ENCODE measurements at regions not wholly inside any gene's neighbourhood (a gene's known extent, or its start where the extent isn't known, plus 50 kb on each side); places are given as distances from the start of the nearest gene placed in this dataset.

DNA sequence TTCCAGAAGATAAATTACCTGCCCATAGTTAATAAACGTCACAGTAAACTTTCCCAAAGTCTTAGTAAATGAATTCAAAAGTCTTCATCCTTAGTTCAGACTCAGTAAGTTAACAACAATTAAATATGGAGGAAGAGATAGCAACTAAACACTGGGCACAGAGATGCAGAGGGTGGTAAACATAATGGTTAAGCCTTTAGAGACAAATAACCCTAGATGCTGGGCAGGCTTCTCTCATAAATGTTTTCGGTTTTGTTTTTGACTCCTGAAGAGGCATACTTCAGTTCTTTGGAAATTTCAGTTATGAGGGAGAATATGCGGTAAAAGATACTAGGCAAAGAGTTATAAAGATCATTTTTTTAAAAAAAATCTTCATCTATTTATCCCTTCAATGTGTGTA lies 369.8 kb downstream of the FRK start:
- intact Hi-C loops (cut with micrococcal nuclease; ENCODE audit: unreplicated experiment), result no loop called here
- Mint-ChIP-seq H3K27me3 (ENCODE audit: unreplicated experiment) (no peaks in the 10 kb centered on the region), H3K36me3 (ENCODE audit: insufficient read depth, unreplicated experiment) (no peaks in the 10 kb centered on the region), H3K4me3 (ENCODE audit: low read depth, unreplicated experiment) (no peak overlapping the region), H3K4me1 (ENCODE audit: low read depth, unreplicated experiment) (no peaks in the 10 kb centered on the region), H3K9me3 (ENCODE audit: low read depth, unreplicated experiment) (no peaks in the 10 kb centered on the region), H3K27ac (ENCODE audit: unreplicated experiment) (no peak overlapping the region)
- TF ChIP-seq CTCF (IDR thresholded peaks at IDR 0.05; ENCODE audit: unreplicated experiment), result no peak
- CTCF ChIA-PET, result no interaction called here
- DNase-seq, result no peak
- BruUV-seq (replicated peaks), result no TSS peak

DNA sequence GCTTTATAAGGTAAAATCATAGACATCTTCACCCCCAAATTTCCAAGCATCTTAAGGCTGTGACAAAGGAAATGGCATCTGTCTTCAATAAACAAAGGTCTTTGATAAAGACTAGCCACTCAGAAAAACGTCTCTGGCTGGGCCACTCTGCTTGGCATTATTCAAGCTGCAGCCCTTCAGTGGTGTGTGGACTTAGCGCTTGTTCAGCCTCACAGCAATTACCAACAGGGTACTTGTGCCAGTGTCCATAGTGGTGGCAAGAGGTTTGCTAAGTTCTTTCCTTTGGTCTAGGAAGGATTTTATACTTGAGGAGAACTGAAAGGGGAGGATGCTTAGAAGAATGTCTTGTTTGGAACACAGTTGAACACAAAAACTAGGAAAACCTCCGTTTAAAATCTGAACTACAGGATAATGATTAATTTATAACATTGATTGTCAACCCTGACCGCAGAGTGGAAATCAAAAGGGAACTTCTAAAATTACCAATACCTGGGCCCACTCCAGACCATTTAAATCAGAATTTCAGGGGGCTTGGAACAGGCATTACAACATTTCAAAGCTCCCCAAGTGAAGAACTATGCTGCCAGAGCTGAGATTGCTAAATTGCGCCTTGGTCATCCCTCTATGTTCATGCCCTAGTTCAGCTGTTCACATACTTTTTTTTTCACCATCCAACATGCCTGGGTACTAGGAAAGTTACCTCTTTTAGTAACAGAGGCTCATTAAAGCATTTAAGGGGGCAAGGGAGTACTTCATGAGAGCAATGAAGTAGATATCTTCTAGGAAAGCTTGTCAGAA lies 378.5 kb downstream of the FRK start:
- Mint-ChIP-seq H3K4me1 (ENCODE audit: low read depth, unreplicated experiment) (no peaks in the 10 kb centered on the region), H3K36me3 (ENCODE audit: insufficient read depth, unreplicated experiment) (no peaks in the 10 kb centered on the region), H3K27me3 (ENCODE audit: unreplicated experiment) (no peaks in the 10 kb centered on the region), H3K27ac (ENCODE audit: unreplicated experiment) (no peak overlapping the region), H3K9me3 (ENCODE audit: low read depth, unreplicated experiment) (no peaks in the 10 kb centered on the region), H3K4me3 (ENCODE audit: low read depth, unreplicated experiment) (no peak overlapping the region)
- no peak for TF ChIP-seq CTCF (IDR thresholded peaks at IDR 0.05; ENCODE audit: unreplicated experiment)
- DNase-seq, result no peak
- BruUV-seq (replicated peaks), result no TSS peak
- intact Hi-C loops (cut with micrococcal nuclease; ENCODE audit: unreplicated experiment), result no loop called here
- CTCF ChIA-PET, result interaction anchor here (0.6 kb wide), 1 partner anchor 552 kb away, joined by 4 read pairs; no protein-coding TSS in a partner anchor

DNA sequence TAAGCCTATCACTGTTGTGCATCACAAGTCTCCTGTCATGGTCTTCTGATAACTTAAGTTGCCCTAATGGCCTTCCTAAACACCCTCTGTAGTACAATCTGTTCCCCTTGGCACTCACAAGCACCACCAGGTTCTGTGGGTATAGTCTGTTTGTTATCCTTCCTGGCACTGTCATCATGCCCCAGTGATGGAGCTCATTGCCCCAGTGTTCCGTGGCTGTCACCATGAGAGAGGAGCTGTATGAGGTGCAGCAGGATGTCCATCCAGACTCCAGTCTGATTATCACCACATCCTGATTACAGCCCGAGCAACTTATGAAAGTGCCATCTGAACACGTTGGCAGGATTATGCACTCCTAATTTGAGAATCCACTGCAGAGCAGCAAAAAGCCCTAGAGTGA lies 380.1 kb downstream of the FRK start:
- intact Hi-C loops (cut with micrococcal nuclease; ENCODE audit: unreplicated experiment), result no loop called here

DNA sequence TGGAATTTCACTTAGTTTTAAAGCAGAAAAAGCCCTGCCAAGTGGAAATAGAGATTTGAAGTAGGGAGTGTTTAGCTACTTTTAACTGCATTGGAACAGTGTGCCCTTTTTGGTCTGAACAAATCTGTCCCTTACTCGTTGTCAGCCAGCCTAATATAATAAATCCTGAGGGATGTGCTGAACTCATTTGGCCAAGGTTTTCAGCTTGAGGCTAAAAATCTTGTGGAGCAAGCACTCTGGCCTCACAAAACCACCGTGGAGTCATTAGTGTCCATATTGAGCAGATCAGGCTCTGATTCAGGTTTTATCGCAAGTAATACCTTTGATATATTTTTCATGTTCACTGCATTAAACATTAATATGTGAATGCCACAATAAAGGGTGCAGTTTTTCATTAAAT lies 383.5 kb downstream of the FRK start:
- no peak overlapping the region for H3K27ac Mint-ChIP-seq (ENCODE audit: unreplicated experiment)
- no peaks in the 10 kb centered on the region for H3K4me1 Mint-ChIP-seq (ENCODE audit: low read depth, unreplicated experiment)
- no peaks in the 10 kb centered on the region for H3K9me3 Mint-ChIP-seq (ENCODE audit: low read depth, unreplicated experiment)
- TF ChIP-seq CTCF (IDR thresholded peaks at IDR 0.05; ENCODE audit: unreplicated experiment), result no peak
- intact Hi-C loops (cut with micrococcal nuclease; ENCODE audit: unreplicated experiment), result no loop called here
- CTCF ChIA-PET, result no interaction called here
- no peaks in the 10 kb centered on the region for H3K27me3 Mint-ChIP-seq (ENCODE audit: unreplicated experiment)
- H3K36me3 Mint-ChIP-seq (ENCODE audit: insufficient read depth, unreplicated experiment), result no peaks in the 10 kb centered on the region
- no peak for DNase-seq
- no peak overlapping the region for H3K4me3 Mint-ChIP-seq (ENCODE audit: low read depth, unreplicated experiment)
- BruUV-seq (replicated peaks), result no TSS peak

More for the DNA sequence above, 380.1 kb downstream of the FRK start:
- CTCF ChIA-PET, result interaction anchor here (0.8 kb wide), 1 partner anchor 64 kb away, joined by 3 read pairs; no protein-coding TSS in a partner anchor
- no peak overlapping the region for H3K4me3 Mint-ChIP-seq (ENCODE audit: low read depth, unreplicated experiment)
- H3K27ac Mint-ChIP-seq (ENCODE audit: unreplicated experiment), result no peak overlapping the region
- H3K36me3 Mint-ChIP-seq (ENCODE audit: insufficient read depth, unreplicated experiment), result no peaks in the 10 kb centered on the region
- H3K27me3 Mint-ChIP-seq (ENCODE audit: unreplicated experiment), result no peaks in the 10 kb centered on the region
- no peak for TF ChIP-seq CTCF (IDR thresholded peaks at IDR 0.05; ENCODE audit: unreplicated experiment)
- no peak for DNase-seq
- no peaks in the 10 kb centered on the region for H3K9me3 Mint-ChIP-seq (ENCODE audit: low read depth, unreplicated experiment)
- no peaks in the 10 kb centered on the region for H3K4me1 Mint-ChIP-seq (ENCODE audit: low read depth, unreplicated experiment)
- BruUV-seq (replicated peaks), result no TSS peak

All from Calu3 (cell line).